ENCODE measurements at regions not wholly inside any gene's neighbourhood (a gene's known extent, or its start where the extent isn't known, plus 50 kb on each side); places are given as distances from the start of the nearest gene placed in this dataset.
A peak's percentile ranks its signal among the peaks of the same experiment; 100 is the strongest.
"Not testable (repeated sequence)": the region's sequence is repeated elsewhere in the genome, so short reads cannot be mapped to it uniquely, and the experiment has no call there.

DNA sequence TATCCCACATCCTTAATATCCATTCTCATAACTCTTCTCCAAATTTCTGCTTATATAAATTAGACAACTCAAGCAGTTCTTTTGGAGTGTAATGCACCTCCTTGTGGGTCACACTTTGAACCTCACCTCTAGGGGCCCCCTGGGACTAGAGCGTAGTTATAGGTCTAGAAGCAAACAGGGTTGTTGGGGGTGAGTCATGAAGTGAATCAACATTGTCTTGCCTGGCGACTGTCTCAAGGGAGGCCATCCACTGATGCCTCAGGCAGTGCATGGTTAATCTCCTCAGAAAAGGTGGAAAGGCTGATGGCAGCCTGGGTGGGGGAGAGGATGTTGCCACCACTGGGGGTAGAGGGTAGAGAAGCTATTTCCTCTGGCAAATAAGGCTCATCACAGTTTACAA is 129.1 kb downstream of the TNFRSF21 start:
- Histone ChIP-seq H3K4me3 (ENCODE audit: low read depth in 1 of 5, low read length in 5 of 5) (no peak overlapping the region), H3K27ac (ENCODE audit: low read depth, low read length) (no peak overlapping the region), H3K36me3 (ENCODE audit: control insufficient read depth in 5 of 5, insufficient read depth in 5 of 5, low read length in 5 of 5) (no peaks in the 10 kb centered on the region), H3K9me3 (ENCODE audit: control insufficient read depth in 5 of 5, low read length in 5 of 5) (no peaks in the 10 kb centered on the region), H3K9ac (ENCODE audit: low read length in 5 of 5) (no peak overlapping the region), H3K27me3 (ENCODE audit: control insufficient read depth in 5 of 5, insufficient read depth in 4 of 5, low read length in 5 of 5) (no peaks in the 10 kb centered on the region), H3K4me1 (ENCODE audit: control insufficient read depth in 5 of 5, insufficient read depth in 5 of 5, low read length in 5 of 5) (peaks cover 0 to 4% (median 0%) of the 10 kb centered on the region in 5 donors)

DNA sequence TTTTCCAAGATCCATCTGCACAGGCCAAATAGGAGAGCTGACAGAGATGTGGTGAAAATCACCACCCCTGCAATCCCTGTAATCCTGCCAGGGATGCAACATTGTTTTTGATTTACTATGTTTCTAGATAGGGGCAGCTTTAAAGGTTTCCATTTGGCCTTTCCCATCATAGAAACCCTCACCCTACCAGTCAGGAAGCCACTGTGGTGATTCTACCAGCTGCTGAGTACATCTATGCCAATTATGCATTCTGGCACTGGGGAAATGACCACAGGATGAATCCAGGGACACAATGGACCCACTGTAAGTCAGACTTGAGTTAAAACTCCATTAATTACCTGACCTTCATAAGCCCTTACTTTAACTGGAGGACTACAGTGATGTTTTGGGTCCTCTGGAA is 130.4 kb downstream of the TNFRSF21 start:
- H3K4me1 ChIP-seq (ENCODE audit: control insufficient read depth in 5 of 5, insufficient read depth in 5 of 5, low read length in 5 of 5), result peaks cover 0 to 7% (median 0%) of the 10 kb centered on the region in 5 donors

DNA sequence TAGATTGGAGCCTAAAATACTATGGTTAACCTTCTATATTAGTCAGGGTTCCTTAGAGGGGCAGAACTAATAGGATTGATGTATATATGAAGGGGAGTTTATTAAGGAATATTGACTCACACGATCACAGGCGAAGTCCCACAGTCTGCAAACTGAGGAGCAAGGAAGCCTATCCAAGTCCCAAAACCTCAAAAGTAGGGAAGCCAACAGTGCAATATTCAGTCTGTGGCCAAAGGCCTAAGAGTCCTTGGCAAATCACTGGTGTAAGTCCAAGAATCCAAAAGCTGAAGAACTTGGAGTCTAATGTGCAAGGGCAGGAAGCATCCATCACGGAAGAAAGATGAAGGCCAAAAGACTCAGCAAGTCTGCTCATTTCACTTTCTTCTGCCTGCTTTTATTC is 133.5 kb upstream of the ADGRF1 start:
- Histone ChIP-seq H3K9ac (ENCODE audit: low read length in 5 of 5) (no peak overlapping the region), H3K4me3 (ENCODE audit: low read depth in 1 of 5, low read length in 5 of 5) (no peak overlapping the region), H3K27ac (ENCODE audit: low read depth, low read length) (no peak overlapping the region), H3K36me3 (ENCODE audit: control insufficient read depth in 5 of 5, insufficient read depth in 5 of 5, low read length in 5 of 5) (no peaks in the 10 kb centered on the region), H3K9me3 (ENCODE audit: control insufficient read depth in 5 of 5, low read length in 5 of 5) (no peaks in the 10 kb centered on the region), H3K27me3 (ENCODE audit: control insufficient read depth in 5 of 5, insufficient read depth in 4 of 5, low read length in 5 of 5) (no peaks in the 10 kb centered on the region), H3K4me1 (ENCODE audit: control insufficient read depth in 5 of 5, insufficient read depth in 5 of 5, low read length in 5 of 5) (peaks cover 0 to 8% (median 2%) of the 10 kb centered on the region in 5 donors)

More for the DNA sequence above, 130.4 kb downstream of the TNFRSF21 start:
- Histone ChIP-seq H3K36me3 (ENCODE audit: control insufficient read depth in 5 of 5, insufficient read depth in 5 of 5, low read length in 5 of 5) (no peaks in the 10 kb centered on the region), H3K27ac (ENCODE audit: low read depth, low read length) (no peak overlapping the region), H3K27me3 (ENCODE audit: control insufficient read depth in 5 of 5, insufficient read depth in 4 of 5, low read length in 5 of 5) (no peaks in the 10 kb centered on the region), H3K4me3 (ENCODE audit: low read depth in 1 of 5, low read length in 5 of 5) (no peak overlapping the region), H3K9me3 (ENCODE audit: control insufficient read depth in 5 of 5, low read length in 5 of 5) (no peaks in the 10 kb centered on the region), H3K9ac (ENCODE audit: low read length in 5 of 5) (no peak overlapping the region)

DNA sequence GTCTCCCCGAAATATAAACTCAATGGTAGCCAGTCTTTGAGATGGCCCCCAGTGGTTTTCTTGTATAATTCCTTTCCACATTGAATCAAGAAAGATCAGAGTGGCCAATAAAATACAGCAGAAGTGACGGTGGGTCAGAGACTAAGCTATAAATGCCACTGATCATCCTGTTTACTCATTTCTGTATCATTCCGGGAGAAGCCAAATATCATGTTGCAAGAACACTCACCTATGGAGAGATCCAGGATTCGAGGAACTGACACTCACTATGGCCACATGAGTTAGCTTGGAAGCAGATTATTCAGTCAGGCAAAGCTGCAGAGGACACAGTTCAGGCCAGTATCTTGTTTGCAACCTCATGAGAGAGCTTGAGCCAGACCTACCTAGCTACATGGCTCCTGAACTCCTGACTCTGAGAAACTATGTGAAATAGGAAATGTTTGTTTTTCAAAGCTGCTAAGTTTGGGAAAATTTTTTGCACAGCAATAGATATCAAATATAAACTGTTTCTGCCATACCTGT is 132.4 kb upstream of the ADGRF1 start:
- no peaks in the 10 kb centered on the region for H3K27me3 ChIP-seq (ENCODE audit: control insufficient read depth in 5 of 5, insufficient read depth in 4 of 5, low read length in 5 of 5)
- H3K36me3 ChIP-seq (ENCODE audit: control insufficient read depth in 5 of 5, insufficient read depth in 5 of 5, low read length in 5 of 5), result no peaks in the 10 kb centered on the region
- no peaks in the 10 kb centered on the region for H3K9me3 ChIP-seq (ENCODE audit: control insufficient read depth in 5 of 5, low read length in 5 of 5)
- no peak overlapping the region for H3K4me3 ChIP-seq (ENCODE audit: low read depth in 1 of 5, low read length in 5 of 5)
- peaks cover 0 to 19% (median 11%) of the 10 kb centered on the region in 5 donors for H3K4me1 ChIP-seq (ENCODE audit: control insufficient read depth in 5 of 5, insufficient read depth in 5 of 5, low read length in 5 of 5)
- H3K27ac ChIP-seq (ENCODE audit: low read depth, low read length), result no peak overlapping the region
- peak overlapping the region in 1 of 5 donors; percentile 17 for H3K9ac ChIP-seq (ENCODE audit: low read length in 5 of 5)

DNA sequence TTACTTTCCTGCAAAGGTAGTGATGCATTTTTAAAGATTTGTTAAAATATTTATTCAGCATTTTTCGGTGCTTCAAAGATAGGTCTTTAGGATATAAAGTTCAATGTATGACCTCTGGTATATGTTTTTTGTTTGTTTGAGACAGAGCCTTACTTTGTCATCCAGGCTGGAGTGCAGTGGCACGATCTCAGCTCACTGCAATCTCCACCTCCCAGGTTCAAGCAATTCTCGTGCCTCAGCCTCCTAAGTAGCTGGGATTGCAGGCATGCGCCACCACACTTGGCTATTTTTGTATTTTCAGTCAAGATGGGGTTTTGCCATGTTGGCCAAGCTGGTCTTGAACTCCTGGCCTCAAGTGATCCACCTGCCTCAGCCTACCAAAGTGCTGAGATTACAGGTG is 131.9 kb upstream of the ADGRF1 start:
- not testable (repeated sequence) for H3K9me3 ChIP-seq (ENCODE audit: control insufficient read depth in 5 of 5, low read length in 5 of 5); H3K4me3 ChIP-seq (ENCODE audit: low read depth in 1 of 5, low read length in 5 of 5); H3K27me3 ChIP-seq (ENCODE audit: control insufficient read depth in 5 of 5, insufficient read depth in 4 of 5, low read length in 5 of 5); H3K36me3 ChIP-seq (ENCODE audit: control insufficient read depth in 5 of 5, insufficient read depth in 5 of 5, low read length in 5 of 5); H3K27ac ChIP-seq (ENCODE audit: low read depth, low read length); H3K9ac ChIP-seq (ENCODE audit: low read length in 5 of 5)
- H3K4me1 ChIP-seq (ENCODE audit: control insufficient read depth in 5 of 5, insufficient read depth in 5 of 5, low read length in 5 of 5), result peaks cover 0 to 24% (median 14%) of the 10 kb centered on the region in 5 donors

DNA sequence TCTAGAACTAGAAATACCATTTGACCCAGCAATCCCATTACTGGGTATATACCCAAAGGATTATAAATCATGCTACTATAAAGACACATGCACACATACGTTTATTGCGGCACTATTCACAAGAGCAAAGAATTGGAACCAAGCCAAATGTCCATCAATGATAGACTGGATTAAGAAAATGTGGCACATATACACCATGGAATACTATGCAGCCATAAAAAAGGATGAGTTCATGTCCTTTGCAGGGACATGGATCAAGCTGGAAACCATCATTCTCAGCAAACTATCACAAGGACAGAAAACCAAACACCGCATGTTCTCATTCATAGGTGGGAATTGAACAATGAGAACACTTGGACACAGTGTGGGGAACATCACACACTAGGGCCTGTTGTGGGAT is 131.0 kb upstream of the ADGRF1 start:
- H3K9me3 ChIP-seq (ENCODE audit: control insufficient read depth in 5 of 5, low read length in 5 of 5); H3K4me3 ChIP-seq (ENCODE audit: low read depth in 1 of 5, low read length in 5 of 5); H3K27ac ChIP-seq (ENCODE audit: low read depth, low read length); H3K9ac ChIP-seq (ENCODE audit: low read length in 5 of 5); H3K27me3 ChIP-seq (ENCODE audit: control insufficient read depth in 5 of 5, insufficient read depth in 4 of 5, low read length in 5 of 5); H3K36me3 ChIP-seq (ENCODE audit: control insufficient read depth in 5 of 5, insufficient read depth in 5 of 5, low read length in 5 of 5): not testable (repeated sequence)
- H3K4me1 ChIP-seq (ENCODE audit: control insufficient read depth in 5 of 5, insufficient read depth in 5 of 5, low read length in 5 of 5), result peaks cover 0 to 33% (median 24%) of the 10 kb centered on the region in 5 donors

DNA sequence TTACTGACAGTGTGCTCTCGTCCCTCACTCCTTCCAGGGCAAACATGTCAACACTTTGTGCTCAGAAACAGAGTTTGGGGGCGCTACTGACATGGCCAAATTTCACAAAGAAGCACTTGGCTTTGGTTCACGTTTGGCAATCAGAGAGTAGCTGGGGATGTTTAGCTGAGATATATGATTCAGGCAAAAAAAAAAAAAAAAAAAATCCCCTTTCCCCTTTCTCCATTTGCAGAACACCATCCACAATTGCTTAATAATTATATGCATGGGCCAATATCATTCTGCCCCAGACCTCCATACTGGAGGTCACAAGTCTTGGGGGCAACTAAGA is 128.4 kb upstream of the ADGRF1 start:
- Histone ChIP-seq H3K4me1 (ENCODE audit: control insufficient read depth in 5 of 5, insufficient read depth in 5 of 5, low read length in 5 of 5) (peaks cover 0 to 46% (median 40%) of the 10 kb centered on the region in 5 donors), H3K36me3 (ENCODE audit: control insufficient read depth in 5 of 5, insufficient read depth in 5 of 5, low read length in 5 of 5) (no peaks in the 10 kb centered on the region), H3K4me3 (ENCODE audit: low read depth in 1 of 5, low read length in 5 of 5) (no peak overlapping the region), H3K9me3 (ENCODE audit: control insufficient read depth in 5 of 5, low read length in 5 of 5) (no peaks in the 10 kb centered on the region), H3K27me3 (ENCODE audit: control insufficient read depth in 5 of 5, insufficient read depth in 4 of 5, low read length in 5 of 5) (no peaks in the 10 kb centered on the region), H3K9ac (ENCODE audit: low read length in 5 of 5) (no peak overlapping the region), H3K27ac (ENCODE audit: low read depth, low read length) (no peak overlapping the region)

DNA sequence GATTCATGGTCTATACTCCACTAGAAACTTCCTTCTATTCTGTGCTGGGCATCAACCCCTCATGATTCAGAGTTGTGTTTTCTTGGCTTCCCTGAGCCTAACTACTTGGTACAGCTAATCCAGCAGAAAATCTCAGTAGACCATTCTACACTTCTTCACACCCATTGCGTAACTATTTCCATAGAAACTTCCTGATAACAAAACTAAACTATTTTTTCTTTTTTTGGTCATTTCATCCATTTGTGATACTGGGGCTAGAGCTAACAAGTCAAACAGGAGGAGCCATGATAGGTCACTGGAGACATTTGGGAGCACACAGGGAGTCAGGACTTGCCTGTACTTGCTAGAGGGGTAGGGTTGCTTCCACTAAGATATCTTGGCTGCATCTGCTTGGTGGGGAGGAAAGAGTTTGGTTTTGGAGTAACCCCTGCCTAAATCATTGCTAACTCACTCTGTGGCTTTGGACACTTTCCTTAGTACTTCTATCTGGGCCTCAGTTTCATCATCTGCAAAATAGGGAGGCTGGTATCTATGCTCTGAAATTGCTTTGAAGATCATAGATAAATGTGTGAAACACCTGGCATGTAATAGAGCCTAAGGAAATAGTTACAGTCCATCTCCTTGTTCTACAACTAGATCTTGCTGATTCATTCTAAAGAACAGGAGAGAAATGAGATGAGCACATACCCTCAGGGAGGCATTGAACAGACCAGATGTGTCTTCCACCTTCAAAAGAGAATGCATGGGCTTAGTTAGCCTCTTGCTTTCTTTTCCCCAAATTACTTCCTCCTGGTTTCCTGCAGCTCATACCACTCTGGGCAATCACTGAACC is 127.9 kb upstream of the ADGRF1 start:
- Histone ChIP-seq H3K27ac (ENCODE audit: low read depth, low read length) (peak overlapping the region; percentile 74), H3K36me3 (ENCODE audit: control insufficient read depth in 5 of 5, insufficient read depth in 5 of 5, low read length in 5 of 5) (no peaks in the 10 kb centered on the region), H3K4me1 (ENCODE audit: control insufficient read depth in 5 of 5, insufficient read depth in 5 of 5, low read length in 5 of 5) (peaks cover 0 to 42% (median 38%) of the 10 kb centered on the region in 5 donors), H3K27me3 (ENCODE audit: control insufficient read depth in 5 of 5, insufficient read depth in 4 of 5, low read length in 5 of 5) (no peaks in the 10 kb centered on the region), H3K4me3 (ENCODE audit: low read depth in 1 of 5, low read length in 5 of 5) (no peak overlapping the region), H3K9me3 (ENCODE audit: control insufficient read depth in 5 of 5, low read length in 5 of 5) (no peaks in the 10 kb centered on the region), H3K9ac (ENCODE audit: low read length in 5 of 5) (no peak overlapping the region)

DNA sequence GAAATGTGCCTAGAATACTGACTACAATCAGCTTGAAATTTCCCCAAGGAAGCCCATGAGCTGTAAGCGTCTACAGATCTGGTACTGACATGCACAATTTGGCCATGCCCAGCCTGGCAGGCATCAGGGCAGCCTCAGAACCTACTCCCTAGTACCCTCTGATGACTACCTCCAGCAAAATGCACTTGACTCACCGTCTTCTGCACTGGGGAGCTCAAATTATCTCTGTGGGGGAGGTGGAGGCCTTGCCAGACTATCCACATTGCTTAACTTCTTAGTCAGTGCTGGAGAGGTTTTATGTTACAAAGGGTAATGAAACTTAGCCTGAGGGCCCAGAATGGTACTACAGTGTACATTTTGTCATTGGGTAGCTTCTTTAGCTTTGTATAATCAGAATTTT is 126.0 kb upstream of the ADGRF1 start:
- Histone ChIP-seq H3K36me3 (ENCODE audit: control insufficient read depth in 5 of 5, insufficient read depth in 5 of 5, low read length in 5 of 5) (no peaks in the 10 kb centered on the region), H3K4me3 (ENCODE audit: low read depth in 1 of 5, low read length in 5 of 5) (no peak overlapping the region), H3K9me3 (ENCODE audit: control insufficient read depth in 5 of 5, low read length in 5 of 5) (no peaks in the 10 kb centered on the region), H3K27me3 (ENCODE audit: control insufficient read depth in 5 of 5, insufficient read depth in 4 of 5, low read length in 5 of 5) (no peaks in the 10 kb centered on the region), H3K27ac (ENCODE audit: low read depth, low read length) (peak overlapping the region; percentile 74), H3K9ac (ENCODE audit: low read length in 5 of 5) (peak overlapping the region in 2 of 5 donors; percentile 20 to 27), H3K4me1 (ENCODE audit: control insufficient read depth in 5 of 5, insufficient read depth in 5 of 5, low read length in 5 of 5) (peaks cover 0 to 42% (median 38%) of the 10 kb centered on the region in 5 donors)

DNA sequence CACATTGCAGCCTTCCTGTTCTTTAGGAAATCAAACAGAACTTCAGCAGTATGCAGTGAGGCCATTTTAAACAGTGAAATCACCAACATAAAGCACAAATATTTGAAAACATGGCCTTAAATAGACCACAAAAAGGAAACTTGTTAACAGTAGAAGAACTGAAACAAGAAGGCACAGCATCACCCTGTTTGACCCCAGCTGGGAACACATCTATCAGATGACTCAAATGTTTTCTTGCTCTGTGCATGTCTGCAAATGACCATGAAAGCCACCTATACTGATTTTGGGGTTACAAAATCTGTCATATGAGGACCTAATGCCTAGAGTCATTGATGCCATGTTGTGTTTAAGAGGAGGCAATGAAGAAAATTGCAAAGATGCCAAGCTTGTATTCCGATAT is 123.8 kb upstream of the ADGRF1 start:
- H3K4me3 ChIP-seq (ENCODE audit: low read depth in 1 of 5, low read length in 5 of 5), result no peak overlapping the region
- H3K27ac ChIP-seq (ENCODE audit: low read depth, low read length), result no peak overlapping the region
- no peaks in the 10 kb centered on the region for H3K9me3 ChIP-seq (ENCODE audit: control insufficient read depth in 5 of 5, low read length in 5 of 5)
- H3K27me3 ChIP-seq (ENCODE audit: control insufficient read depth in 5 of 5, insufficient read depth in 4 of 5, low read length in 5 of 5), result no peaks in the 10 kb centered on the region
- no peak overlapping the region for H3K9ac ChIP-seq (ENCODE audit: low read length in 5 of 5)
- peaks cover 0 to 48% (median 40%) of the 10 kb centered on the region in 5 donors for H3K4me1 ChIP-seq (ENCODE audit: control insufficient read depth in 5 of 5, insufficient read depth in 5 of 5, low read length in 5 of 5)
- no peaks in the 10 kb centered on the region for H3K36me3 ChIP-seq (ENCODE audit: control insufficient read depth in 5 of 5, insufficient read depth in 5 of 5, low read length in 5 of 5)

All from subcutaneous abdominal adipose tissue (tissue), 5 donors.